Hepatocyte (in vitro differentiated cells): ENCODE measurements at regions not wholly inside any gene's neighbourhood (a gene's known extent, or its start where the extent isn't known, plus 50 kb on each side); places are given as distances from the start of the nearest gene placed in this dataset.

ENCODE experiments used
- CTCF ChIP-seq: fragments of 200-600 bp; sonication (generic); IDR thresholded peaks from 2 replicates; pipeline ENCODE4 v1.5.1; 2016; ENCODE audit warnings: antibody characterized with exemption, mild to moderate bottlenecking; ENCODE audit not compliant: poor library complexity
- EZH2 ChIP-seq: fragments of 200-600 bp; sonication (generic); IDR thresholded peaks from 2 replicates; pipeline ENCODE4 v1.6.1; 2016; ENCODE audit warnings: antibody characterized with exemption, mild to moderate bottlenecking, borderline replicate concordance

- TF ChIP-seq CTCF (no peak), EZH2 (no peak)
Measured at GRCh38 chr13:109628251-109628699, 158.1 kb downstream of the IRS2 start.
